HG03196 (cell line): ENCODE measurements at regions not wholly inside any gene's neighbourhood (a gene's known extent, or its start where the extent isn't known, plus 50 kb on each side); places are given as distances from the start of the nearest gene placed in this dataset.

Experiments used
- ATAC-seq: cut with Tn5 transposase; IDR thresholded peaks from one replicate; pipeline ENCODE4 v1.9.1; 2021; ENCODE audit not compliant: unreplicated experiment

- ATAC-seq: no peak
These were observed 241.5 kb downstream of the WDR11 start for GRCh38 chr10:121092720-121093095.

- ATAC-seq: no peak
These were observed 245.7 kb downstream of the WDR11 start for GRCh38 chr10:121096617-121097431.

GRCh38 chr10:121098211-121098610 lies 247.0 kb downstream of the WDR11 start:
- ATAC-seq: no peak

GRCh38 chr10:121098751-121099150 lies 247.6 kb downstream of the WDR11 start:
- no peak for ATAC-seq

- no peak for ATAC-seq
These were observed 248.0 kb downstream of the WDR11 start for GRCh38 chr10:121099181-121099580.

- no peak for ATAC-seq
These were observed 248.4 kb downstream of the WDR11 start for GRCh38 chr10:121099592-121099991.

- no peak for ATAC-seq
These were observed 250.4 kb downstream of the WDR11 start for GRCh38 chr10:121101561-121101960.

GRCh38 chr10:121102706-121103105 lies 251.5 kb downstream of the WDR11 start:
- ATAC-seq: no peak

GRCh38 chr10:121104476-121105111 lies 253.4 kb downstream of the WDR11 start:
- no peak for ATAC-seq

- ATAC-seq: no peak
These were observed 255.4 kb downstream of the WDR11 start for GRCh38 chr10:121106611-121107010.

GRCh38 chr10:121108051-121108450 lies 256.9 kb downstream of the WDR11 start:
- ATAC-seq: no peak

GRCh38 chr10:121110369-121110768 lies 259.2 kb downstream of the WDR11 start:
- ATAC-seq: no peak

GRCh38 chr10:121112136-121112535 lies 261.0 kb downstream of the WDR11 start:
- ATAC-seq: no peak

GRCh38 chr10:121112579-121113384 lies 261.6 kb downstream of the WDR11 start:
- ATAC-seq: no peak

- no peak for ATAC-seq
These were observed 262.2 kb downstream of the WDR11 start for GRCh38 chr10:121113385-121113696.

- no peak for ATAC-seq
These were observed 262.7 kb downstream of the WDR11 start for GRCh38 chr10:121113911-121114310.

- ATAC-seq: no peak
These were observed 264.0 kb downstream of the WDR11 start for GRCh38 chr10:121115154-121115553.

GRCh38 chr10:121121462-121121861 lies 270.3 kb downstream of the WDR11 start:
- ATAC-seq: no peak

- ATAC-seq: no peak
These were observed 276.2 kb downstream of the WDR11 start for GRCh38 chr10:121127151-121127906.

- no peak for ATAC-seq
These were observed 277.0 kb downstream of the WDR11 start for GRCh38 chr10:121128164-121128563.

- ATAC-seq: no peak
These were observed 278.1 kb downstream of the WDR11 start for GRCh38 chr10:121129266-121129665.
